ENCODE measurements at regions not wholly inside any gene's neighbourhood (a gene's known extent, or its start where the extent isn't known, plus 50 kb on each side); places are given as distances from the start of the nearest gene placed in this dataset.
"Not testable (repeated sequence)": the region's sequence is repeated elsewhere in the genome, so short reads cannot be mapped to it uniquely, and the experiment has no call there.

DNA sequence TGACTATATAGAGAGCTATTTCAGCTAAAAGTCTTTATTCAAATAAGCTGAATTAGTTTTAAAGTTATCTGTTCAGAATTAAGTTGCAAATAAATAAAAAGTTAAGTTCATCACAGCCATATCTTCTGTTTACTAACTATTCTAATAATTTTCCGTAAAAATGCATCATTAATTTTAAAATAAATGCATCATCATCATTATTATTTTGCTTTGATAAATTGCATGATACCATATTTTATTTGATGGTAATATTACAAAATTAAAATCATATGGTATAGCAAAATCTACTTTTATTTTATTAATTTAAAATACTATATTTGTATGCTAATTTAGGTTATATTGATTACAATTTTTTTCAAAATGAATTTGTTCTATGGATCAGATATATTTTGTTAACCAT, 357.3 kb upstream of the NDST4 start:
- no peaks in the 10 kb centered on the region for H3K4me1 ChIP-seq (ENCODE audit: insufficient read depth)
- TF ChIP-seq EZH2phosphoT487 (IDR thresholded peaks at IDR 0.05; ENCODE audit: low read depth, severe bottlenecking, unreplicated experiment) (no peak), EZH2 (IDR thresholded peaks at IDR 0.05; ENCODE audit: borderline replicate concordance) (no peak)
- TF ChIP-seq, protein P1, sequence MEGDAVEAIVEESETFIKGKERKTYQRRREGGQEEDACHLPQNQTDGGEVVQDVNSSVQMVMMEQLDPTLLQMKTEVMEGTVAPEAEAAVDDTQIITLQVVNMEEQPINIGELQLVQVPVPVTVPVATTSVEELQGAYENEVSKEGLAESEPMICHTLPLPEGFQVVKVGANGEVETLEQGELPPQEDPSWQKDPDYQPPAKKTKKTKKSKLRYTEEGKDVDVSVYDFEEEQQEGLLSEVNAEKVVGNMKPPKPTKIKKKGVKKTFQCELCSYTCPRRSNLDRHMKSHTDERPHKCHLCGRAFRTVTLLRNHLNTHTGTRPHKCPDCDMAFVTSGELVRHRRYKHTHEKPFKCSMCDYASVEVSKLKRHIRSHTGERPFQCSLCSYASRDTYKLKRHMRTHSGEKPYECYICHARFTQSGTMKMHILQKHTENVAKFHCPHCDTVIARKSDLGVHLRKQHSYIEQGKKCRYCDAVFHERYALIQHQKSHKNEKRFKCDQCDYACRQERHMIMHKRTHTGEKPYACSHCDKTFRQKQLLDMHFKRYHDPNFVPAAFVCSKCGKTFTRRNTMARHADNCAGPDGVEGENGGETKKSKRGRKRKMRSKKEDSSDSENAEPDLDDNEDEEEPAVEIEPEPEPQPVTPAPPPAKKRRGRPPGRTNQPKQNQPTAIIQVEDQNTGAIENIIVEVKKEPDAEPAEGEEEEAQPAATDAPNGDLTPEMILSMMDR (IDR thresholded peaks at IDR 0.05; ENCODE audit: poor library complexity): no peak
- no peak overlapping the region for H2AFZ ChIP-seq
- H3K27ac ChIP-seq: no peak overlapping the region
- no peak overlapping the region for H3K4me2 ChIP-seq
- H3K9me2 ChIP-seq (replicated peaks; ENCODE audit: insufficient read depth): no peaks in the 10 kb centered on the region
- H3K27me3 ChIP-seq: no peaks in the 10 kb centered on the region
- H3K79me2 ChIP-seq: no peaks in the 10 kb centered on the region
- 52% methylated on average over 1 of the region's 1 CpG for WGBS (ENCODE audit: low lambda C conversion rate, missing lambda C conversion rate)
- no peak for DNase-seq (ENCODE audit: low spot score)
- H3K36me3 ChIP-seq (replicated peaks; ENCODE audit: insufficient read depth, low read depth): no peaks in the 10 kb centered on the region
- no peaks in the 10 kb centered on the region for H3K9me3 ChIP-seq (ENCODE audit: low read depth)
- no peak overlapping the region for H3K4me3 ChIP-seq
- H4K20me1 ChIP-seq (ENCODE audit: insufficient read depth, poor library complexity, severe bottlenecking): no peaks in the 10 kb centered on the region

DNA sequence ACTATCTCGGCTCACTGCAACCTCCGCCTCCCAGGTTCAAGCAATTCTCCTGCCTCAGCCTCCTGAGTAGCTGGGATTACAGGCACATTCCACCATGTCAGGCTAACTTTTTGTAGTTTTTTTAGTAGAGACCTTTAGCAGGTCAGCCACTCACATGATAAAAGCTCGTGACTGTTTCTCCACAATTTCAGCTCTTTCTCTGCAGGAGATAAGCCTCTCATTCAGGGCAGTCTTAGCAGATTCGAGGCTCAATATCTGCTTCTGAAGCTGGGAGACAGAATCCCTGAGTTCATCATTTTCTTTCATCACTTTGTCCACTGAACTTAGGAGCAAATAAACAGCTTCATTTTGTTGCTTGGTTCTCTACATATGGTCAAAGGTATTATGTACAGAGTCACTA, 345.9 kb upstream of the NDST4 start:
- DNase-seq (ENCODE audit: low spot score): peak; percentile 16
- WGBS (ENCODE audit: low lambda C conversion rate, missing lambda C conversion rate): 57% methylated on average over 4 of the region's 4 CpGs
- H3K27ac ChIP-seq: peak overlapping the region; percentile 39
- H3K9me3 ChIP-seq (ENCODE audit: low read depth); H3K4me1 ChIP-seq (ENCODE audit: insufficient read depth); H3K79me2 ChIP-seq; H3K9me2 ChIP-seq (replicated peaks; ENCODE audit: insufficient read depth); H3K4me2 ChIP-seq; H3K27me3 ChIP-seq; H4K20me1 ChIP-seq (ENCODE audit: insufficient read depth, poor library complexity, severe bottlenecking); H3K36me3 ChIP-seq (replicated peaks; ENCODE audit: insufficient read depth, low read depth); H3K4me3 ChIP-seq; H2AFZ ChIP-seq: not testable (repeated sequence)

DNA sequence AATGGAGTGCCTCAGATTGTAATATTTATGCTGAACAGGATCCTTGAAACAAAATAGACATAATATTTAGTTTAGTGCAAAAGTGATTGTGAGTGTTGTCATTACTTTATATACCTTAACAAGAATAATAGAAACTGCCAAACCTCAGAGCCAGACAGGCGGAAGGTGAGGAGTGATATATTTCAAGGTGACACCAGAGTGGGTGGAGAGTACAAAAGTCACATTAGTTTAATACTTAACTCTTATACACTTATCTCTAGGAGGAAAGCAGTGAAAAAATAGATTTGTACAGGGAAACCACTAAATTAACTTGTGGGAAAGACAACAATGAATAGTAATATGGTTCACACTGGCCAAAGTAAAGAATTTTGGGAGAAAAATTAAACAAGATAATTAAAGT, 342.8 kb upstream of the NDST4 start:
- H3K36me3 ChIP-seq (replicated peaks; ENCODE audit: insufficient read depth, low read depth): no peaks in the 10 kb centered on the region
- H3K4me2 ChIP-seq: no peak overlapping the region
- H3K9me3 ChIP-seq (ENCODE audit: low read depth): no peaks in the 10 kb centered on the region
- no peak overlapping the region for H2AFZ ChIP-seq
- TF ChIP-seq EZH2 (IDR thresholded peaks at IDR 0.05; ENCODE audit: borderline replicate concordance): no peak
- peaks cover 8% of the 10 kb centered on the region for H3K4me1 ChIP-seq (ENCODE audit: insufficient read depth)
- no peak overlapping the region for H3K27ac ChIP-seq
- H3K79me2 ChIP-seq: no peaks in the 10 kb centered on the region
- no peak overlapping the region for H3K4me3 ChIP-seq
- WGBS (ENCODE audit: low lambda C conversion rate, missing lambda C conversion rate): 77% methylated on average over 1 of the region's 1 CpG
- no peak for DNase-seq (ENCODE audit: low spot score)
- no peaks in the 10 kb centered on the region for H3K27me3 ChIP-seq
- H4K20me1 ChIP-seq (ENCODE audit: insufficient read depth, poor library complexity, severe bottlenecking): no peaks in the 10 kb centered on the region
- no peaks in the 10 kb centered on the region for H3K9me2 ChIP-seq (replicated peaks; ENCODE audit: insufficient read depth)

DNA sequence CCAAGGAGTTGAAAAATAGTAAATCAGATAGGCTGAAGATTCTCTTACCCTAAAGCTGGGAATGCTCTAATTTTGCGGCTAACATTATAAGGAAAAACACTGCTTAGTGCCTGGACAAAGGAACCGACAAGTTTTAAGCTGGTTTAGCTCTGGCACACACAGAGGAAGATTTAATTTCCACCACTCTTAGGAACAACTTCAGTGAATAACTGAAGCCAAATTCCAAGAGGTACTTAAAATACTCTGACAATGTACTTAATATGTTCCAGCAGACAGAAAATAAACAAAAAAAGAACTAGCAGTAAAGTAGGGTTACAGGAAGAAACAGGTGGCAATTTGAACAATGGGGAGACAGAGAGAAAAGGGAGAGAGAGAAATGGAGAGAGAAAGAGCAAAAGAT, 340.8 kb upstream of the NDST4 start:
- Histone ChIP-seq H3K36me3 (replicated peaks; ENCODE audit: insufficient read depth, low read depth) (no peaks in the 10 kb centered on the region), H2AFZ (no peak overlapping the region), H3K9me2 (replicated peaks; ENCODE audit: insufficient read depth) (no peaks in the 10 kb centered on the region), H3K4me3 (no peak overlapping the region), H3K79me2 (no peaks in the 10 kb centered on the region), H3K27me3 (no peaks in the 10 kb centered on the region), H4K20me1 (ENCODE audit: insufficient read depth, poor library complexity, severe bottlenecking) (no peaks in the 10 kb centered on the region), H3K4me2 (no peak overlapping the region), H3K4me1 (ENCODE audit: insufficient read depth) (peaks cover 8% of the 10 kb centered on the region), H3K27ac (peak overlapping the region; percentile 64), H3K9me3 (ENCODE audit: low read depth) (no peaks in the 10 kb centered on the region)
- TF ChIP-seq, protein P1 (IDR thresholded peaks at IDR 0.05; ENCODE audit: poor library complexity): no peak
- no peak for TF ChIP-seq EZH2 (IDR thresholded peaks at IDR 0.05; ENCODE audit: borderline replicate concordance)
- DNase-seq (ENCODE audit: low spot score): no peak
- 82% methylated on average over 2 of the region's 2 CpGs for WGBS (ENCODE audit: low lambda C conversion rate, missing lambda C conversion rate)

DNA sequence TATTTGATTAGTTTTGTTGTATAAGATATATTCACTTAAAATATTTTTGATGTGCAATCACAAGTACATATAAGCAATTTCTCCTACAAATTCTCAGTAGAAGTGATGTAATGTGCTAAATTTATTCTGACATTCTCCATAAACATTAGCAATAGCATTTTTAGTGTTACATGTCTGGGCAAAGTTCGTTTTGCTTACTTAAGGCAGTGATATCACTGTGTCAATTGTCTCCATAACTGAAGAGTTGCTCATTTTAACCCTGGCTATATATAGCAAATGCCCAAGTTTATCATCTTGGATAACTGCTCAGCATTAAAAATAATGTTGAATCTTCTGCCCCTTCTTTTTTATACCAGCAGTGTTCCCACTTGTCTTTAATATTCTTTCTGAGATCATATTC, 340.0 kb upstream of the NDST4 start:
- Histone ChIP-seq H3K27ac (peak overlapping the region; percentile 64), H3K36me3 (replicated peaks; ENCODE audit: insufficient read depth, low read depth) (no peaks in the 10 kb centered on the region), H3K9me2 (replicated peaks; ENCODE audit: insufficient read depth) (no peaks in the 10 kb centered on the region), H3K4me1 (ENCODE audit: insufficient read depth) (peaks cover 8% of the 10 kb centered on the region), H3K4me2 (no peak overlapping the region), H2AFZ (no peak overlapping the region), H4K20me1 (ENCODE audit: insufficient read depth, poor library complexity, severe bottlenecking) (no peaks in the 10 kb centered on the region), H3K9me3 (ENCODE audit: low read depth) (no peaks in the 10 kb centered on the region), H3K4me3 (no peak overlapping the region), H3K79me2 (no peaks in the 10 kb centered on the region), H3K27me3 (no peaks in the 10 kb centered on the region)
- TF ChIP-seq, protein P1 (IDR thresholded peaks at IDR 0.05; ENCODE audit: poor library complexity): no peak
- TF ChIP-seq EZH2phosphoT487 (IDR thresholded peaks at IDR 0.05; ENCODE audit: low read depth, severe bottlenecking, unreplicated experiment) (no peak), EZH2 (IDR thresholded peaks at IDR 0.05; ENCODE audit: borderline replicate concordance) (no peak)
- 42% methylated on average over 1 of the region's 1 CpG for WGBS (ENCODE audit: low lambda C conversion rate, missing lambda C conversion rate)
- peak; percentile 17 for DNase-seq (ENCODE audit: low spot score)

DNA sequence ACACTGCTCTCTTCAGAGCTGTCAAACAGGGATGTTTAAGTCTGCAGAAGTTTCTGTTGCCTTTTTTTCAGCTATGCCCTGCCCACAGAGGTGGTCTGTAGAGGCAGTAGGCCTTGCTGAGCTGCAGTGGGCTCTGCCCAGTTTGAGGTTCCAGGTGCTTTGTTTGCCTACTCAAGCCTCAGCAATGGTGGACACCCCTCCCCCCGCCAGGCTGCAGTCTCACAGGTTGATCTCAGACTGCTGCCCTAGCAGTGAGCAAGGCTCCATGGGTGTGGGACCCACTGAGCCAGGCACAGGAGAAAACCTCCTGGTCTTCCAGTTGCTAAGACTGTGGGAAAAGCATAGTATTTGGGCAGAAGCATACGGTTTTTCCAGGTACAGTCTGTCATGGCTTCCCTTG, 338.8 kb upstream of the NDST4 start:
- not testable (repeated sequence) for H3K4me1 ChIP-seq (ENCODE audit: insufficient read depth); H3K27me3 ChIP-seq; H3K4me3 ChIP-seq; H3K79me2 ChIP-seq; H4K20me1 ChIP-seq (ENCODE audit: insufficient read depth, poor library complexity, severe bottlenecking); H3K4me2 ChIP-seq; H3K9me3 ChIP-seq (ENCODE audit: low read depth); H2AFZ ChIP-seq; DNase-seq (ENCODE audit: low spot score); H3K27ac ChIP-seq; H3K36me3 ChIP-seq (replicated peaks; ENCODE audit: insufficient read depth, low read depth); H3K9me2 ChIP-seq (replicated peaks; ENCODE audit: insufficient read depth)
- 94% methylated on average over 2 of the region's 2 CpGs for WGBS (ENCODE audit: low lambda C conversion rate, missing lambda C conversion rate)

Data from hepatocyte (in vitro differentiated cells).